Pancreas (tissue), 10 donors: ENCODE measurements at regions not wholly inside any gene's neighbourhood (a gene's known extent, or its start where the extent isn't known, plus 50 kb on each side); places are given as distances from the start of the nearest gene placed in this dataset.

Source experiments
- ATAC-seq, 4 donors: fragments of 200-7000 bp; cut with Tn5 transposase; one replicate each; pipeline versions ENCODE4 v1.8.0 to v1.9.1; 2020; ENCODE audit warnings: mild to moderate bottlenecking in 4 of 4, moderate library complexity in 4 of 4
- DNase-seq, 6 donors: peaks; one replicate each; pipeline ENCODE4 v3.0.0-alpha.2; 2020
- FAIRE-seq: peaks from 2 replicates; lab custom pipeline; 2012; peaks lifted over from hg19 to GRCh38; lab: Jason Lieb, UNC
- H3K27ac ChIP-seq, 4 donors: fragments of 200-600 bp; sonication (generic); 1 replicate in 3 of 4; 2 replicates in 1 of 4; pipeline versions ENCODE4 v1.5.0 to v1.8.0; 2020
- H3K27me3 ChIP-seq, 4 donors: fragments of 200-600 bp; one replicate each; pipeline ENCODE4 v1.8.0; 2021
- H3K36me3 ChIP-seq, 3 donors: fragments of 200-600 bp; sonication (generic) in 1 of 3; one replicate each; pipeline versions ENCODE4 v1.5.0 to v1.8.0; 2020 to 2021
- H3K4me1 ChIP-seq, 3 donors: fragments of 200-600 bp; one replicate each; pipeline ENCODE4 v1.8.0; 2021
- H3K4me3 ChIP-seq, 4 donors: fragments of 200-600 bp; sonication (generic) in 2 of 4; one replicate each; pipeline versions ENCODE4 v1.5.0 to v1.8.0; 2020 to 2021
- H3K9me3 ChIP-seq, 4 donors: fragments of 200-600 bp; one replicate each; pipeline ENCODE4 v1.8.0; 2021
- CTCF ChIP-seq, 4 donors: fragments of 200-600 bp; sonication (generic) in 3 of 4; IDR thresholded peaks; one replicate each; pipeline versions ENCODE4 v1.5.0 to v1.8.0; 2021; ENCODE audit warnings: antibody characterized with exemption in 4 of 4
- WGBS, 2 donors: extraction: QIAGEN DNeasy Blood & Tissue Kit; methylation state at CpG; one replicate each; pipeline ENCODE4 v1.1.7; 2013; 5-methylcytosine and 5-hydroxymethylcytosine counted together
- intact Hi-C, 3 donors: fragments of 100-400 bp; cut with DNase I; formaldehyde crosslinking; loops; one replicate each; pipeline versions ENCODE4 v1.11.1 to v1.14.2; 2022
- donor health status: healthy with polysubstance abuse.
- donor health status: DM: no; HTN: no; CAD: no; lungs with moderate emphysema.
- donor health status: DM: no; HTN: no; CAD: no.
- donor health status: control.
- donor health status: control.
- donor health status: Bipolar disorder and iron deficiency.
- donor health status: DM: yes; HTN: yes; CAD: no.
- donor health status: DM: no; HTN: no; CAD: no.
- donor health status: DM: no; HTN: no; CAD: no.
- donor health status: DM: yes; HTN: yes; CAD: no.

- no peak overlapping the region for H3K4me3 ChIP-seq
- no peak overlapping the region for H3K27ac ChIP-seq
- FAIRE-seq (no peak), ATAC-seq (no peak), DNase-seq (no peak)
- TF ChIP-seq CTCF (IDR thresholded peaks at IDR 0.05): no peak
- no peaks in the 10 kb centered on the region for H3K4me1 ChIP-seq
- no peaks in the 10 kb centered on the region for H3K27me3 ChIP-seq
- no peaks in the 10 kb centered on the region for H3K36me3 ChIP-seq
- intact Hi-C loops: no loop called here
- H3K9me3 ChIP-seq: no peaks in the 10 kb centered on the region
- WGBS, 2 donors: 62 to 73% methylated on average over 3 of the region's 3 CpGs
Measured at GRCh38 chr3:95272166-95272565, 1209.3 kb downstream of the NSUN3 start.

GRCh38 chr3:95272781-95273180 lies 1209.9 kb downstream of the NSUN3 start:
- H3K27ac ChIP-seq: no peak overlapping the region
- no peaks in the 10 kb centered on the region for H3K36me3 ChIP-seq
- H3K4me1 ChIP-seq: no peaks in the 10 kb centered on the region
- intact Hi-C loops: no loop called here
- DNase-seq: no peak
- no peak for TF ChIP-seq CTCF (IDR thresholded peaks at IDR 0.05)
- WGBS, 2 donors: 81 to 91% methylated on average over 2 of the region's 2 CpGs
- no peak overlapping the region for H3K4me3 ChIP-seq
- no peak for FAIRE-seq
- no peaks in the 10 kb centered on the region for H3K9me3 ChIP-seq
- H3K27me3 ChIP-seq: no peaks in the 10 kb centered on the region
- no peak for ATAC-seq

- 35 to 40% methylated on average over 3 of the region's 3 CpGs for WGBS, 2 donors
- H3K9me3 ChIP-seq: no peaks in the 10 kb centered on the region
- FAIRE-seq (no peak), DNase-seq (no peak), ATAC-seq (peak in 1 of 4 donors; percentile 41)
- no peak overlapping the region for H3K27ac ChIP-seq
- H3K4me1 ChIP-seq: no peaks in the 10 kb centered on the region
- no peak overlapping the region for H3K4me3 ChIP-seq
- H3K27me3 ChIP-seq: no peaks in the 10 kb centered on the region
- TF ChIP-seq CTCF (IDR thresholded peaks at IDR 0.05): no peak
- no peaks in the 10 kb centered on the region for H3K36me3 ChIP-seq
- intact Hi-C loops: no loop called here
Measured at GRCh38 chr3:95277613-95278012, 1214.8 kb downstream of the NSUN3 start.

GRCh38 chr3:95280711-95281352 lies 1218.0 kb downstream of the NSUN3 start:
- 32 to 36% methylated on average over 3 of the region's 3 CpGs for WGBS, 2 donors

More at GRCh38 chr3:95280711-95281352, 1218.0 kb downstream of the NSUN3 start:
- ATAC-seq (peak in 1 of 4 donors; percentile 57), FAIRE-seq (no peak), DNase-seq (no peak)
- H3K27ac ChIP-seq: no peak overlapping the region
- H3K4me3 ChIP-seq: no peak overlapping the region
- TF ChIP-seq CTCF (IDR thresholded peaks at IDR 0.05): no peak
- H3K27me3 ChIP-seq: no peaks in the 10 kb centered on the region
- H3K9me3 ChIP-seq: no peaks in the 10 kb centered on the region
- H3K36me3 ChIP-seq: no peaks in the 10 kb centered on the region
- intact Hi-C loops: no loop called here
- H3K4me1 ChIP-seq: no peaks in the 10 kb centered on the region
